OCI-M1 (cell line): ENCODE measurements at regions not wholly inside any gene's neighbourhood (a gene's known extent, or its start where the extent isn't known, plus 50 kb on each side); places are given as distances from the start of the nearest gene placed in this dataset.

Source experiments
- DNase-seq: peaks from one replicate; lab custom pipeline; 2025; lab: John Stamatoyannopoulos, UW

- no peak for DNase-seq
These were observed 57.0 kb upstream of the DIO3 start for GRCh38 chr14:101504096-101504948.

GRCh38 chr14:101505236-101505970 lies 55.9 kb upstream of the DIO3 start:
- DNase-seq = no peak

GRCh38 chr14:101506211-101506925 lies 54.9 kb upstream of the DIO3 start:
- no peak for DNase-seq

GRCh38 chr14:101506926-101507835 lies 54.1 kb upstream of the DIO3 start:
- DNase-seq = no peak

GRCh38 chr14:101507836-101508150 lies 53.5 kb upstream of the DIO3 start:
- DNase-seq = no peak

GRCh38 chr14:101508196-101508947 lies 52.9 kb upstream of the DIO3 start:
- no peak for DNase-seq

- DNase-seq = no peak
These were observed 52.2 kb upstream of the DIO3 start for GRCh38 chr14:101508948-101509729.

GRCh38 chr14:101509730-101510371 lies 51.4 kb upstream of the DIO3 start:
- DNase-seq = no peak

- DNase-seq = no peak
These were observed 50.1 kb upstream of the DIO3 start for GRCh38 chr14:101511199-101511598.
